ENCODE measurements at regions not wholly inside any gene's neighbourhood (a gene's known extent, or its start where the extent isn't known, plus 50 kb on each side); places are given as distances from the start of the nearest gene placed in this dataset.
A peak's percentile ranks its signal among the peaks of the same experiment; 100 is the strongest.
"Not testable (repeated sequence)": the region's sequence is repeated elsewhere in the genome, so short reads cannot be mapped to it uniquely, and the experiment has no call there.

GRCh38 chr2:216752855-216753505 is 57.6 kb upstream of the IGFBP5 start:
- Histone ChIP-seq H3K4me2 (ENCODE audit: extremely low read depth, insufficient read depth, low read length) (no peak overlapping the region), H3K27ac (ENCODE audit: insufficient read depth, low read length) (no peak overlapping the region), H3K4me3 (replicated peaks in 1 of 4; ENCODE audit: control extremely low read depth in 1 of 4, insufficient read depth in 1 of 4, low read depth in 3 of 4, low read length in 4 of 4) (no peak overlapping the region), H3K9ac (ENCODE audit: insufficient read depth, low read length) (no peak overlapping the region), H2AFZ (ENCODE audit: low read length) (no peak overlapping the region), H3K36me3 (ENCODE audit: control insufficient read depth, insufficient read depth, low read length) (no peaks in the 10 kb centered on the region), H3K4me1 (ENCODE audit: control insufficient read depth, extremely low read depth, insufficient read depth, low read length) (no peaks in the 10 kb centered on the region), H4K20me1 (ENCODE audit: control insufficient read depth, extremely low read depth, insufficient read depth, low read length) (no peaks in the 10 kb centered on the region), H3K79me2 (ENCODE audit: control insufficient read depth, insufficient read depth, low read length) (no peaks in the 10 kb centered on the region), H3K27me3 (ENCODE audit: control insufficient read depth, insufficient read depth, low read length) (peaks cover 10% of the 10 kb centered on the region), H3K9me3 (ENCODE audit: control insufficient read depth, insufficient read depth, low read depth, low read length) (no peaks in the 10 kb centered on the region)
- no peak for TF ChIP-seq CTCF (conservative IDR thresholded peaks at IDR 0.05 in 1 of 2, IDR thresholded peaks at IDR 0.05 in 1 of 2; ENCODE audit: low read depth in 1 of 2, low read length in 2 of 2)
- no peak for TF ChIP-seq EZH2 (IDR thresholded peaks at IDR 0.05; ENCODE audit: low read length, missing control alignments)
- peak in 1 of 2 donors; percentile 14 for DNase-seq (ENCODE audit: low read depth in 2 of 2)

- H3K27me3 ChIP-seq (ENCODE audit: control insufficient read depth, insufficient read depth, low read length): peaks cover 10% of the 10 kb centered on the region
- not testable (repeated sequence) for H3K79me2 ChIP-seq (ENCODE audit: control insufficient read depth, insufficient read depth, low read length); H3K27ac ChIP-seq (ENCODE audit: insufficient read depth, low read length); H3K4me1 ChIP-seq (ENCODE audit: control insufficient read depth, extremely low read depth, insufficient read depth, low read length); H3K36me3 ChIP-seq (ENCODE audit: control insufficient read depth, insufficient read depth, low read length); H3K9ac ChIP-seq (ENCODE audit: insufficient read depth, low read length); DNase-seq (ENCODE audit: low read depth in 2 of 2); H2AFZ ChIP-seq (ENCODE audit: low read length); H4K20me1 ChIP-seq (ENCODE audit: control insufficient read depth, extremely low read depth, insufficient read depth, low read length); H3K4me3 ChIP-seq (replicated peaks in 1 of 4; ENCODE audit: control extremely low read depth in 1 of 4, insufficient read depth in 1 of 4, low read depth in 3 of 4, low read length in 4 of 4); H3K9me3 ChIP-seq (ENCODE audit: control insufficient read depth, insufficient read depth, low read depth, low read length); H3K4me2 ChIP-seq (ENCODE audit: extremely low read depth, insufficient read depth, low read length)
These were observed 55.4 kb upstream of the IGFBP5 start for GRCh38 chr2:216750750-216751149.

GRCh38 chr2:216746268-216746667 is 50.9 kb upstream of the IGFBP5 start:
- not testable (repeated sequence) for H3K36me3 ChIP-seq (ENCODE audit: control insufficient read depth, insufficient read depth, low read length); H3K4me3 ChIP-seq (replicated peaks in 1 of 4; ENCODE audit: control extremely low read depth in 1 of 4, insufficient read depth in 1 of 4, low read depth in 3 of 4, low read length in 4 of 4); H3K9ac ChIP-seq (ENCODE audit: insufficient read depth, low read length); H3K79me2 ChIP-seq (ENCODE audit: control insufficient read depth, insufficient read depth, low read length); H3K4me2 ChIP-seq (ENCODE audit: extremely low read depth, insufficient read depth, low read length); H3K9me3 ChIP-seq (ENCODE audit: control insufficient read depth, insufficient read depth, low read depth, low read length); DNase-seq (ENCODE audit: low read depth in 2 of 2); H3K27ac ChIP-seq (ENCODE audit: insufficient read depth, low read length); H4K20me1 ChIP-seq (ENCODE audit: control insufficient read depth, extremely low read depth, insufficient read depth, low read length); H3K27me3 ChIP-seq (ENCODE audit: control insufficient read depth, insufficient read depth, low read length); H3K4me1 ChIP-seq (ENCODE audit: control insufficient read depth, extremely low read depth, insufficient read depth, low read length); H2AFZ ChIP-seq (ENCODE audit: low read length)

GRCh38 chr2:216745453-216745852 is 50.1 kb upstream of the IGFBP5 start:
- TF ChIP-seq CTCF (conservative IDR thresholded peaks at IDR 0.05 in 1 of 2, IDR thresholded peaks at IDR 0.05 in 1 of 2; ENCODE audit: low read depth in 1 of 2, low read length in 2 of 2) (no peak), EZH2 (IDR thresholded peaks at IDR 0.05; ENCODE audit: low read length, missing control alignments) (no peak)
- no peak overlapping the region for H3K9ac ChIP-seq (ENCODE audit: insufficient read depth, low read length)
- no peaks in the 10 kb centered on the region for H3K9me3 ChIP-seq (ENCODE audit: control insufficient read depth, insufficient read depth, low read depth, low read length)
- peaks cover 14% of the 10 kb centered on the region for H3K4me1 ChIP-seq (ENCODE audit: control insufficient read depth, extremely low read depth, insufficient read depth, low read length)
- H3K4me2 ChIP-seq (ENCODE audit: extremely low read depth, insufficient read depth, low read length): no peak overlapping the region
- no peak overlapping the region for H2AFZ ChIP-seq (ENCODE audit: low read length)
- H3K27me3 ChIP-seq (ENCODE audit: control insufficient read depth, insufficient read depth, low read length): no peaks in the 10 kb centered on the region
- no peak overlapping the region for H3K4me3 ChIP-seq (replicated peaks in 1 of 4; ENCODE audit: control extremely low read depth in 1 of 4, insufficient read depth in 1 of 4, low read depth in 3 of 4, low read length in 4 of 4)
- no peak overlapping the region for H3K27ac ChIP-seq (ENCODE audit: insufficient read depth, low read length)
- no peak for DNase-seq (ENCODE audit: low read depth in 2 of 2)
- H3K36me3 ChIP-seq (ENCODE audit: control insufficient read depth, insufficient read depth, low read length): no peaks in the 10 kb centered on the region
- H4K20me1 ChIP-seq (ENCODE audit: control insufficient read depth, extremely low read depth, insufficient read depth, low read length): no peaks in the 10 kb centered on the region
- H3K79me2 ChIP-seq (ENCODE audit: control insufficient read depth, insufficient read depth, low read length): no peaks in the 10 kb centered on the region

Data from fibroblast of lung (primary cell).